GM23248 (cell line): ENCODE measurements at regions not wholly inside any gene's neighbourhood (a gene's known extent, or its start where the extent isn't known, plus 50 kb on each side); places are given as distances from the start of the nearest gene placed in this dataset.
"Not testable (repeated sequence)": the region's sequence is repeated elsewhere in the genome, so short reads cannot be mapped to it uniquely, and the experiment has no call there.

Experiments used
- DNase-seq: peaks from one replicate; pipeline ENCODE4 v3.0.0-alpha.2; 2015
- H2AFZ ChIP-seq: fragments of 200-600 bp; sonication (generic); 2 replicates; pipeline ENCODE4 v1.6.1; 2016; ENCODE audit warnings: antibody characterized with exemption
- H3F3A ChIP-seq: fragments of 200-600 bp; sonication (generic); 2 replicates; pipeline ENCODE4 v1.6.1; 2016; ENCODE audit warnings: mild to moderate bottlenecking, antibody characterized with exemption, mixed run types; ENCODE audit not compliant: insufficient read depth
- H3K27ac ChIP-seq: fragments of 200-600 bp; sonication (generic); 2 replicates; pipeline ENCODE4 v1.5.1; 2016; ENCODE audit warnings: mild to moderate bottlenecking
- H3K27me3 ChIP-seq: fragments of 200-600 bp; sonication (generic); replicated peaks from 2 replicates; pipeline ENCODE4 v1.6.1; 2016; ENCODE audit warnings: mild to moderate bottlenecking; ENCODE audit not compliant: insufficient read depth
- H3K36me3 ChIP-seq: fragments of 200-600 bp; sonication (generic); 2 replicates; pipeline ENCODE4 v1.6.1; 2016; ENCODE audit warnings: low read depth, mild to moderate bottlenecking
- H3K4me1 ChIP-seq: fragments of 200-600 bp; sonication (generic); 2 replicates; pipeline ENCODE4 v1.6.1; 2016; ENCODE audit warnings: mild to moderate bottlenecking; ENCODE audit not compliant: insufficient read depth
- H3K4me2 ChIP-seq: fragments of 200-600 bp; sonication (generic); one replicate; pipeline ENCODE4 v1.6.1; 2016; ENCODE audit warnings: mild to moderate bottlenecking; ENCODE audit not compliant: unreplicated experiment
- H3K4me3 ChIP-seq: fragments of 200-600 bp; sonication (generic); 2 replicates; pipeline ENCODE4 v1.5.1; 2016; ENCODE audit warnings: mild to moderate bottlenecking
- H3K79me2 ChIP-seq: fragments of 200-600 bp; sonication (generic); 2 replicates; pipeline ENCODE4 v1.6.1; 2016; ENCODE audit warnings: mild to moderate bottlenecking; ENCODE audit not compliant: insufficient read depth
- H3K9ac ChIP-seq: fragments of 200-600 bp; sonication (generic); 2 replicates; pipeline ENCODE4 v1.6.1; 2016; ENCODE audit warnings: mild to moderate bottlenecking
- H3K9me2 ChIP-seq: fragments of 200-600 bp; sonication (generic); 2 replicates; pipeline ENCODE4 v1.6.1; 2016; ENCODE audit warnings: mixed run types, mild to moderate bottlenecking, moderate library complexity; ENCODE audit not compliant: insufficient read depth
- H3K9me3 ChIP-seq: fragments of 200-600 bp; sonication (generic); one replicate; pipeline ENCODE4 v1.6.1; 2017; ENCODE audit warnings: low read depth
- H4K20me1 ChIP-seq: fragments of 200-600 bp; sonication (generic); 2 replicates; pipeline ENCODE4 v1.6.0; 2016; ENCODE audit not compliant: insufficient read depth
- EZH2 ChIP-seq: fragments of 200-600 bp; sonication (generic); IDR thresholded peaks from 2 replicates; pipeline ENCODE4 v1.6.1; 2018; ENCODE audit warnings: antibody characterized with exemption, mild to moderate bottlenecking; ENCODE audit not compliant: insufficient read depth, poor library complexity, severe bottlenecking
- EZH2phosphoT487 ChIP-seq: fragments of 200-600 bp; sonication (generic); IDR thresholded peaks from 2 replicates; pipeline ENCODE4 v1.6.1; 2018; ENCODE audit warnings: antibody characterized with exemption, moderate library complexity, mild to moderate bottlenecking, low read depth; ENCODE audit not compliant: insufficient read depth
- WGBS, 2 experiments: methylation state at CpG; one replicate each; pipeline ENCODE4 v1.1.6; 2015 to 2017; ENCODE audit warnings: low lambda C conversion rate in 2 of 2, low coverage in 1 of 2; ENCODE audit errors: missing lambda C conversion rate in 2 of 2; 5-methylcytosine and 5-hydroxymethylcytosine counted together
- in situ Hi-C: fragments of 300-500 bp; cut with MboI; formaldehyde crosslinking; loops from 2 replicates; pipeline ENCODE4 v1.15.0; 2020

GRCh38 chr3:63731866-63732265 is 79.4 kb downstream of the SNTN start:
- H2AFZ ChIP-seq, result no peak overlapping the region
- H3K27ac ChIP-seq, result no peak overlapping the region
- H3K9ac ChIP-seq, result no peak overlapping the region
- DNase-seq, result no peak
- H3K27me3 ChIP-seq, result no peaks in the 10 kb centered on the region
- no peaks in the 10 kb centered on the region for H3K9me2 ChIP-seq
- no peaks in the 10 kb centered on the region for H3F3A ChIP-seq
- H3K79me2 ChIP-seq, result no peaks in the 10 kb centered on the region
- H3K36me3 ChIP-seq, result no peaks in the 10 kb centered on the region
- H3K4me2 ChIP-seq, result no peak overlapping the region
- no peak overlapping the region for H3K4me3 ChIP-seq
- peaks cover 1% of the 10 kb centered on the region; the same call in 1 of the 2 replicates for H3K4me1 ChIP-seq
- in situ Hi-C loops, result no loop called here
- WGBS, 2 experiments, result 89 to 92% methylated on average over 2 of the region's 2 CpGs
- no peaks in the 10 kb centered on the region for H4K20me1 ChIP-seq
- no peaks in the 10 kb centered on the region for H3K9me3 ChIP-seq
- no peak for TF ChIP-seq EZH2phosphoT487
- TF ChIP-seq EZH2, result no peak

DNA sequence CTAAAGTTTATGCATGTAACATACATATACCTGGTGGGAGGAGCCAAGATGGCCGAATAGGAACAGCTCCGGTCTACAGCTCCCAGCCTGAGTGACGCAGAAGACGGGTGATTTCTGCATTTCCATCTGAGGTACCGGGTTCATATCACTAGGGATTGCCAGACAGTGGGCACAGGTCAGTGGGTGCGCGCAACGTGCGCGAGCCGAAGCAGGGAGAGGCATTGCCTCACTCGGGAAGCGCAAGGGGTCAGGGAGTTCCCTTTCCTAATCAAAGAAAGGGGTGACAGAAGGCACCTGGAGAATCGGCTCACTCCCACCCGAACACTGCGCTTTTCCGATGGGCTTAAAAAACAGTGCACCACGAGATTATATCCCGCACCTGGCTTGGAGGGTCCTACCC is 80.8 kb downstream of the SNTN start:
- H4K20me1 ChIP-seq, H3K4me2 ChIP-seq, H3K9me2 ChIP-seq, H3K79me2 ChIP-seq, H3K9ac ChIP-seq, in situ Hi-C loops, H3K4me1 ChIP-seq, H3K27ac ChIP-seq, DNase-seq, H3F3A ChIP-seq, H3K36me3 ChIP-seq, H3K4me3 ChIP-seq, H3K9me3 ChIP-seq, H3K27me3 ChIP-seq, H2AFZ ChIP-seq: not testable (repeated sequence)
- 94 to 95% methylated on average over 19 of the region's 19 CpGs for WGBS, 2 experiments

GRCh38 chr3:63734632-63735031 is 82.2 kb downstream of the SNTN start:
- H2AFZ ChIP-seq, H3K9me2 ChIP-seq, H3K4me1 ChIP-seq, DNase-seq, in situ Hi-C loops, H3K9ac ChIP-seq, H3K27me3 ChIP-seq, H3K27ac ChIP-seq, H3F3A ChIP-seq, H3K4me3 ChIP-seq, H3K9me3 ChIP-seq, H3K4me2 ChIP-seq, H3K36me3 ChIP-seq, H3K79me2 ChIP-seq, H4K20me1 ChIP-seq: not testable (repeated sequence)
- 81 to 92% methylated on average over 5 to 6 of the region's 6 CpGs for WGBS, 2 experiments

- H3K9me3 ChIP-seq, H3K9me2 ChIP-seq, in situ Hi-C loops, H3K9ac ChIP-seq, DNase-seq, H3K27ac ChIP-seq, H3K27me3 ChIP-seq, H3K36me3 ChIP-seq, H3K4me1 ChIP-seq, H3F3A ChIP-seq, H2AFZ ChIP-seq, H3K4me2 ChIP-seq, H3K79me2 ChIP-seq, H3K4me3 ChIP-seq, H4K20me1 ChIP-seq: not testable (repeated sequence)
- WGBS, 2 experiments, result 31 to 61% methylated on average over 2 of the region's 2 CpGs
These were observed 82.3 kb upstream of the C3orf49 start for GRCh38 chr3:63736757-63737156.

GRCh38 chr3:63738577-63738976 is 80.5 kb upstream of the C3orf49 start:
- H3K27me3 ChIP-seq, H3K9me2 ChIP-seq, H3K4me1 ChIP-seq, DNase-seq, H4K20me1 ChIP-seq, H3K27ac ChIP-seq, H3K4me2 ChIP-seq, H3F3A ChIP-seq, H2AFZ ChIP-seq, H3K9ac ChIP-seq, H3K9me3 ChIP-seq, H3K4me3 ChIP-seq, H3K36me3 ChIP-seq, in situ Hi-C loops, H3K79me2 ChIP-seq: not testable (repeated sequence)
- WGBS, 2 experiments, result 77 to 88% methylated on average over 2 to 3 of the region's 3 CpGs
